Stomach (tissue), 4 donors: ENCODE measurements at regions not wholly inside any gene's neighbourhood (a gene's known extent, or its start where the extent isn't known, plus 50 kb on each side); places are given as distances from the start of the nearest gene placed in this dataset.

Source experiments
- CTCF ChIP-seq, 7 experiments: fragments of 450-650 bp in 4 of 7; fragments of 200-600 bp in 3 of 7; sonication (generic) in 3 of 7; IDR thresholded peaks; one replicate each; pipeline ENCODE4 v1.5.1; 2016 to 2019; ENCODE audit warnings: antibody characterized with exemption in 7 of 7, control low read depth in 2 of 7, mild to moderate bottlenecking in 1 of 7
- POLR2A ChIP-seq, 4 donors: fragments of 450-650 bp; IDR thresholded peaks; one replicate each; pipeline ENCODE4 v1.6.1; 2016; ENCODE audit warnings: antibody characterized with exemption in 4 of 4, control low read depth in 2 of 4, mild to moderate bottlenecking in 1 of 4, moderate library complexity in 1 of 4

GRCh38 chr7:120064565-120064964, 208.4 kb upstream of the KCND2 start:
- TF ChIP-seq CTCF (IDR thresholded peaks at IDR 0.05) (no peak), POLR2A (IDR thresholded peaks at IDR 0.05) (no peak)
